NCI-H2029 treated with DMSO at 0.1 percent for 48 hours (cell line): ENCODE measurements at regions not wholly inside any gene's neighbourhood (a gene's known extent, or its start where the extent isn't known, plus 50 kb on each side); places are given as distances from the start of the nearest gene placed in this dataset.

Experiments used
- DNase-seq: peaks from one replicate; lab custom pipeline; 2025; lab: John Stamatoyannopoulos, UW

DNA sequence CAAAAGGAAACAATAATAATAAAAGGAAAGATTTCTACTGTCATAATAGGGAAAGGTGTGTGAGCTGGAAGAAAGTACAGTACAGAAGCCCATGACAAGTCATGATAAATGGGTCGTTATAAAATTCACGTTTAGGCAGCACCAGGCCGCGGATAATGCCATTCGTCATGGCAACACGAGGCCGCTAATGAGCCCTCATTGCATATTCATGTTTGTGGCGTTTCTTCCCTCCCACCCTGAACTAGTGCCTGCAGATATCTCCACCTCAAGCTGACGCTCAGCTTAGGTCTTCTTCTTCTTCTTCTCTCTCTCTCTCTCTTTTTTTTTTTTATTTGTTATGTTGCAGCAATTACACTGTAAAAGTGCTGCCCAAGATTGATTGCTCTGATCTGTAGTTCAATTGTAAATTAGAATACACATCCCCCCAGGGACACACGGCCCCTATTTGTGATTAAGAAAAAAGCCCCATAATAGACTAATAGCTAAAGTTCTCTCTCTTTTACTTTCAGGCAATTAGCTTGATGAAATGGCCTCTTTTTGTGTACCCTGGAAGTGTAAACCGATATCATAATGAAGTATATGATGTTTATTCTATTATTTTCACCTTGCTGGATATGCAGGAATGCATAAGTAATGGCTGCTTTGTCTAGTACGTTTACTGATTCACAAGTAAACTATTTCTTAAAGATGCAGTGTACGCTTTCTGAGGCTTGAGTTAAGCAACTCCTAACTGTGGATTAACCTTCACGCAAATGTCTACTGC, 61.9 kb upstream of the NR2F2 start:
- no peak for DNase-seq

- DNase-seq = no peak
These were observed 59.8 kb upstream of the NR2F2 start for GRCh38 chr15:96270581-96271172.

GRCh38 chr15:96272427-96272826, 58.1 kb upstream of the NR2F2 start:
- no peak for DNase-seq

- DNase-seq = no peak
These were observed 57.0 kb upstream of the NR2F2 start for GRCh38 chr15:96273317-96274086.

- DNase-seq = no peak
These were observed 56.4 kb upstream of the NR2F2 start for GRCh38 chr15:96274087-96274440.

DNA sequence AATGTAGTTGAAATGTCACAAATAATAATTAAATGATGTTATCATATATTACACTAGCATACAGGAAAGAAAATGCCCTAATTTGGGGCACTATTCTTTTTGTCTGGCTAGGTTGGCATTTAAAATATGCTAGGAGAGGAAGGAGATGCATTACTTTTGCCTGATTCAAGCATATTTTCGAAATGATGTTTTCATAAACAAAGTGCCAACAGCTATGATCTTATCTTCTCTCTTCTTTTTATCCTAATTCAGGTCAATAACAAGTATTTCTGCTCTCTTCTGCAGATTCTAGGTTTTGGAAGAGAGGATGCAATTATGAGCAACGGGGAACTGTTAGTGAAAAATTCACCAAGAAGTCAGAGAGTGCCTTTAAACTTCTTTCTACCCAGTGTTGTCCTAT, 55.8 kb upstream of the NR2F2 start:
- DNase-seq = no peak

DNA sequence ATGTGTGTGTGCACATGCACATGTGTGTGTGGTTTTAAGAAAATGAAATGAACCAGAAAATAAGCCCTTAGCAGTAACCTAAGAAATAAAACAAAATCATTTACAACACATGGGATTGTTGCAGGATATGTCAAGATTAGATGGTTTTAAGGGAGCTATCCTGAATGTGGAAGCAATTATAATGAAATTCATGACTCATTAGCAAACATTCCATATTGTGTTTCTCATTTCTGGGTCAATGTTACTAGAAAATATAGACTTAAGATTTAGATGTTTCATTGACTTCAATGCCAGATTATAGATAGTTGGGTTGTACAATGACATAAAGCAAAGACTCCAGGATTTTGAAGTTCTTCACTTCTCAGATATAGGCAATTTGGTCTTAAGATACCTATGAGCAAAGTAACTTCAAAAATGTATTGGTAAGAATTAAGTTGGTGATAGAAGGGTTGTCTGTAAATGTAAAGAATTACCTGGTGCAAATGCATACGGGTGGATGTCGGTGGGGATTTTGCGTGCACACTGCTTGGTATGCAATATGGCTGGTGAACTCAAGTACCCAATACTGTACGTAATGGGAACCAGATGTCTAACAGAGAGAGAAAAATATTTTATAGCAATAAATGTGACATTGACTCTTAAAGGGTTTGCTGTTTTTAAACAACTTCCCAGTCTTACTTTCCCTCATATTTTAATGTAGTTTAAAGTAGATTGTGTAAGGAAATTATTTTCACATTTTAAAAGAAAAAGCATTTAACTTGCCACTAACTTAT, 53.9 kb upstream of the NR2F2 start:
- no peak for DNase-seq
